ENCODE measurements at regions not wholly inside any gene's neighbourhood (a gene's known extent, or its start where the extent isn't known, plus 50 kb on each side); places are given as distances from the start of the nearest gene placed in this dataset.

DNA sequence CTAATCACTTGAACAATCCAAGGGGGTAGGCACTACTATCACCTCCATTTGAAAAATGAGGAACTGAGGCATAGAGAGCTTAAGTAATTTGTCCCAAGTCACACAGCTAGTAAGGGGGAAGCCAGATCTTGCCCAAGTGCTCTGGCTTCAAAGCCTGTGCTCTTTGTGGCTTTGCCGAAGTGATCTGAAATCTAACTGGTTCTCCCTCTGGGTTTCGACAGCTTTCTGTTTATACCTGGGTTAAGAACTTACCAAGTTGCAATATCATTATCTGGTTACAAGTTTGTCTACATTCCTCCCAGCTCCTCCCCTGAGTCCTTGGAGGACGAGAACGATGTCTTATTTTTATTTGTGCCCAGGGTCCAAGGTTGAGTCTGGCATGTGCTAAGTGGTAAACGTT lies 125.3 kb upstream of the RAI2 start:
- dilution Hi-C loops (cut with MboI; ENCODE audit: extremely low pct_ligation_motif_present, low sequenced_read_pairs) (no loop called here), intact Hi-C loops (cut with micrococcal nuclease) (no loop called here)
- TF ChIP-seq, protein P1, sequence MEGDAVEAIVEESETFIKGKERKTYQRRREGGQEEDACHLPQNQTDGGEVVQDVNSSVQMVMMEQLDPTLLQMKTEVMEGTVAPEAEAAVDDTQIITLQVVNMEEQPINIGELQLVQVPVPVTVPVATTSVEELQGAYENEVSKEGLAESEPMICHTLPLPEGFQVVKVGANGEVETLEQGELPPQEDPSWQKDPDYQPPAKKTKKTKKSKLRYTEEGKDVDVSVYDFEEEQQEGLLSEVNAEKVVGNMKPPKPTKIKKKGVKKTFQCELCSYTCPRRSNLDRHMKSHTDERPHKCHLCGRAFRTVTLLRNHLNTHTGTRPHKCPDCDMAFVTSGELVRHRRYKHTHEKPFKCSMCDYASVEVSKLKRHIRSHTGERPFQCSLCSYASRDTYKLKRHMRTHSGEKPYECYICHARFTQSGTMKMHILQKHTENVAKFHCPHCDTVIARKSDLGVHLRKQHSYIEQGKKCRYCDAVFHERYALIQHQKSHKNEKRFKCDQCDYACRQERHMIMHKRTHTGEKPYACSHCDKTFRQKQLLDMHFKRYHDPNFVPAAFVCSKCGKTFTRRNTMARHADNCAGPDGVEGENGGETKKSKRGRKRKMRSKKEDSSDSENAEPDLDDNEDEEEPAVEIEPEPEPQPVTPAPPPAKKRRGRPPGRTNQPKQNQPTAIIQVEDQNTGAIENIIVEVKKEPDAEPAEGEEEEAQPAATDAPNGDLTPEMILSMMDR (IDR thresholded peaks at IDR 0.05; ENCODE audit: extremely low read depth in 1 of 2, insufficient read depth in 1 of 2, low read depth in 1 of 2, low read length in 2 of 2) = no peak
- TF ChIP-seq GATA2 (IDR thresholded peaks at IDR 0.05; ENCODE audit: insufficient read depth, insufficient read length, low read depth, low read length) (no peak), EZH2 (IDR thresholded peaks at IDR 0.05; ENCODE audit: borderline replicate concordance, low read depth, low read length, severe bottlenecking) (no peak), POLR2AphosphoS5 (IDR thresholded peaks at IDR 0.05; ENCODE audit: insufficient read depth, low read depth, low read length) (no peak), MYC (IDR thresholded peaks at IDR 0.05; ENCODE audit: low read depth, low read length) (no peak), JUN (IDR thresholded peaks at IDR 0.05; ENCODE audit: borderline replicate concordance, insufficient read depth, insufficient read length, low read depth) (no peak), FOS (IDR thresholded peaks at IDR 0.05; ENCODE audit: borderline replicate concordance, insufficient read depth, low read length) (no peak), POLR2A (IDR thresholded peaks at IDR 0.05; ENCODE audit: low read depth, low read length) (no peak)
- TF ChIP-seq, protein P2, sequence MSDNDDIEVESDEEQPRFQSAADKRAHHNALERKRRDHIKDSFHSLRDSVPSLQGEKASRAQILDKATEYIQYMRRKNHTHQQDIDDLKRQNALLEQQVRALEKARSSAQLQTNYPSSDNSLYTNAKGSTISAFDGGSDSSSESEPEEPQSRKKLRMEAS (IDR thresholded peaks at IDR 0.05; ENCODE audit: insufficient read depth, insufficient read length) = no peak

More for the DNA sequence above, 125.3 kb upstream of the RAI2 start:
- no TSS peak for BruUV-seq (replicated peaks)
- no peak for FAIRE-seq
- ChIA-PET CTCF (no interaction called here), POLR2A (no interaction called here)
- Histone ChIP-seq H3K9me3 (replicated peaks; ENCODE audit: control insufficient read depth, insufficient read depth, low read length) (no peaks in the 10 kb centered on the region), H3K4me2 (ENCODE audit: insufficient read depth, low read length) (no peak overlapping the region), H3K4me3 (replicated peaks in 1 of 3; ENCODE audit: insufficient read depth in 1 of 3, low read depth in 1 of 3, low read length in 3 of 3) (no peak overlapping the region), H3K4me1 (ENCODE audit: control insufficient read depth, extremely low read depth, insufficient read depth, low read length) (no peaks in the 10 kb centered on the region), H3K9ac (replicated peaks; ENCODE audit: extremely low read depth, insufficient read depth, low read length) (no peak overlapping the region), H3K36me3 (ENCODE audit: control insufficient read depth in 2 of 2, extremely low read depth in 1 of 2, insufficient read depth in 2 of 2, low read length in 2 of 2) (no peaks in the 10 kb centered on the region), H2AFZ (ENCODE audit: low read depth, low read length) (no peak overlapping the region), H4K20me1 (replicated peaks; ENCODE audit: control insufficient read depth, extremely low read depth, insufficient read depth, low read length) (no peaks in the 10 kb centered on the region), H3K79me2 (ENCODE audit: control insufficient read depth, insufficient read depth, low read length) (no peaks in the 10 kb centered on the region), H3K9me1 (replicated peaks; ENCODE audit: control insufficient read depth, extremely low read depth, insufficient read depth, low read length) (no peaks in the 10 kb centered on the region), H3K27ac (ENCODE audit: insufficient read depth, low read depth, low read length) (no peak overlapping the region), H3K27me3 (ENCODE audit: control insufficient read depth in 2 of 2, insufficient read depth in 2 of 2, low read length in 2 of 2) (no peaks in the 10 kb centered on the region)
- DNase-seq (ENCODE audit: low read depth, low spot score) = no peak

Measured in endothelial cell of umbilical vein (primary cell).